IMR-90 (cell line): ENCODE measurements at regions not wholly inside any gene's neighbourhood (a gene's known extent, or its start where the extent isn't known, plus 50 kb on each side); places are given as distances from the start of the nearest gene placed in this dataset.

ENCODE experiments used
- ATAC-seq: fragments of 200-7000 bp; cut with Tn5 transposase; 2 replicates; pipeline ENCODE4 v1.9.1; 2020; ENCODE audit warnings: low read depth, mild to moderate bottlenecking, moderate library complexity
- BruUV-seq: library from RNA; stranded (reverse); fragments of 400-500 nt; replicated peaks from 2 replicates; lab custom pipeline; 2021; lab: Mats Ljungman, UMichigan
- CTCF ChIA-PET: fragments of 300-600 bp; formaldehyde crosslinking; extraction: SDS; loops from one replicate; lab custom pipeline; 2021; ENCODE audit warnings: antibody characterized with exemption; lab: Yijun Ruan, JAX
- POLR2A ChIA-PET: fragments of 300-600 bp; sonication (Branson Sonifier 250); formaldehyde crosslinking; loops from one replicate; lab custom pipeline; 2022; ENCODE audit warnings: antibody characterized with exemption; ENCODE audit not compliant: unreplicated experiment; lab: Charles Lee
- DNase-seq: peaks from one replicate; pipeline ENCODE4 v3.0.0; 2013
- H2AFZ ChIP-seq: replicated peaks from 2 replicates; pipeline ENCODE3; 2013; ENCODE audit warnings: low read length, mild to moderate bottlenecking; ENCODE audit not compliant: poor library complexity
- H2AK5ac ChIP-seq: 2 replicates; pipeline ENCODE4 v1.6.1; 2013; ENCODE audit warnings: low read depth, low read length, inconsistent platforms
- H2AK9ac ChIP-seq: replicated peaks from 2 replicates; pipeline ENCODE3; 2013; ENCODE audit warnings: mild to moderate bottlenecking, low read depth, low read length, moderate library complexity; ENCODE audit not compliant: poor library complexity
- H2BK120ac ChIP-seq: 2 replicates; pipeline ENCODE4 v1.6.1; 2013; ENCODE audit warnings: low read depth, low read length, inconsistent platforms
- H2BK15ac ChIP-seq: 3 replicates; pipeline ENCODE4 v1.6.1; 2013; ENCODE audit warnings: low read depth, low read length, inconsistent platforms
- H2BK20ac ChIP-seq: 2 replicates; pipeline ENCODE4 v1.6.1; 2013; ENCODE audit warnings: low read depth, mild to moderate bottlenecking, inconsistent platforms, low read length, moderate library complexity
- H2BK5ac ChIP-seq: 2 replicates; pipeline ENCODE4 v1.6.1; 2013; ENCODE audit warnings: mild to moderate bottlenecking, low read depth, low read length, inconsistent platforms; ENCODE audit not compliant: poor library complexity, severe bottlenecking
- H3K14ac ChIP-seq: replicated peaks from 2 replicates; pipeline ENCODE4 v1.6.1; 2013; ENCODE audit warnings: low read depth, low read length, inconsistent platforms
- H3K18ac ChIP-seq: 2 replicates; pipeline ENCODE4 v1.6.1; 2013; ENCODE audit warnings: low read depth, low read length, control low read depth
- H3K23ac ChIP-seq: 2 replicates; pipeline ENCODE4 v1.6.1; 2013; ENCODE audit warnings: low read depth, low read length, inconsistent platforms
- H3K27ac ChIP-seq: 2 replicates; pipeline ENCODE4 v1.5.1; 2013; ENCODE audit warnings: mild to moderate bottlenecking, control low read depth, low read length; ENCODE audit not compliant: insufficient read depth
- H3K27me3 ChIP-seq: 2 replicates; pipeline ENCODE4 v1.6.1; 2013; ENCODE audit warnings: low read length; ENCODE audit not compliant: control insufficient read depth, insufficient read depth
- H3K36me3 ChIP-seq: 2 replicates; pipeline ENCODE4 v1.6.1; 2013; ENCODE audit warnings: low read length, mixed read lengths; ENCODE audit not compliant: control insufficient read depth, insufficient read depth
- H3K4ac ChIP-seq: 2 replicates; pipeline ENCODE4 v1.6.1; 2013; ENCODE audit warnings: low read depth, low read length, inconsistent platforms
- H3K4me1 ChIP-seq: 2 replicates; pipeline ENCODE4 v1.6.1; 2013; ENCODE audit warnings: low read length, mixed read lengths; ENCODE audit not compliant: control insufficient read depth, insufficient read depth
- H3K4me2 ChIP-seq: 2 replicates; pipeline ENCODE4 v1.6.1; 2013; ENCODE audit warnings: low read depth, mild to moderate bottlenecking, control low read depth, low read length, moderate library complexity
- H3K4me3 ChIP-seq: 2 replicates; pipeline ENCODE4 v1.5.1; 2013; ENCODE audit warnings: low read depth, mild to moderate bottlenecking, control low read depth, low read length, moderate library complexity; ENCODE audit not compliant: insufficient read depth
- H3K56ac ChIP-seq: 2 replicates; pipeline ENCODE4 v1.6.1; 2013; ENCODE audit warnings: low read length, inconsistent platforms; ENCODE audit not compliant: insufficient read depth; ENCODE audit errors: extremely low read depth
- H3K79me1 ChIP-seq, 2 experiments: 2 replicates each; pipeline ENCODE4 v1.6.1; 2013; ENCODE audit warnings: low read length in 2 of 2, inconsistent platforms in 1 of 2, low read depth in 1 of 2
- H3K9ac ChIP-seq: 2 replicates; pipeline ENCODE4 v1.6.1; 2013; ENCODE audit warnings: low read depth, low read length, control low read depth
- H3K9me1 ChIP-seq: 2 replicates; pipeline ENCODE4 v1.6.1; 2013; ENCODE audit warnings: low read length, inconsistent platforms; ENCODE audit not compliant: insufficient read depth
- H3K9me3 ChIP-seq: 2 replicates; pipeline ENCODE4 v1.6.1; 2013; ENCODE audit warnings: low read length; ENCODE audit not compliant: control insufficient read depth, insufficient read depth
- H4K20me1 ChIP-seq: 2 replicates; pipeline ENCODE4 v1.6.1; 2013; ENCODE audit warnings: low read length, inconsistent platforms; ENCODE audit not compliant: insufficient read depth
- H4K5ac ChIP-seq: 2 replicates; pipeline ENCODE4 v1.6.1; 2013; ENCODE audit warnings: mild to moderate bottlenecking, low read depth, low read length, control low read depth
- H4K8ac ChIP-seq, 2 experiments: 2 replicates each; pipeline ENCODE4 v1.6.1; 2013; ENCODE audit warnings: low read depth in 2 of 2, low read length in 2 of 2, control low read depth in 1 of 2, inconsistent platforms in 1 of 2
- H4K91ac ChIP-seq: 2 replicates; pipeline ENCODE4 v1.6.1; 2013; ENCODE audit warnings: low read depth, low read length, inconsistent platforms; ENCODE audit not compliant: insufficient read depth
- CEBPB ChIP-seq: IDR thresholded peaks from 2 replicates; pipeline ENCODE4 v1.6.1; 2012; ENCODE audit warnings: low read depth, low read length, improper control_type of control experiment
- CHD1 ChIP-seq: IDR thresholded peaks from 2 replicates; pipeline ENCODE4 v1.6.1; 2012; ENCODE audit warnings: low read depth, low read length, improper control_type of control experiment
- CTCF ChIP-seq: conservative IDR thresholded peaks from 2 replicates; pipeline ENCODE4 v1.5.1; 2012; ENCODE audit warnings: mild to moderate bottlenecking, low read depth, low read length, improper control_type of control experiment
- ELK1 ChIP-seq: fragments of 150-350 bp; IDR thresholded peaks from 2 replicates; pipeline ENCODE4 v1.6.1; 2016; ENCODE audit warnings: low read depth, mild to moderate bottlenecking, low read length, moderate library complexity, borderline replicate concordance
- FOS ChIP-seq: fragments of 150-350 bp; IDR thresholded peaks from 2 replicates; pipeline ENCODE4 v1.6.1; 2016; ENCODE audit warnings: low read depth, low read length
- MAFK ChIP-seq: IDR thresholded peaks from 2 replicates; pipeline ENCODE4 v1.6.1; 2012; ENCODE audit warnings: low read depth, low read length, improper control_type of control experiment
- NFE2L2 ChIP-seq: fragments of 150-350 bp; IDR thresholded peaks from 2 replicates; pipeline ENCODE4 v1.6.1; 2016; ENCODE audit warnings: low read depth, mild to moderate bottlenecking, low read length
- POLR2A ChIP-seq: IDR thresholded peaks from 2 replicates; pipeline ENCODE4 v1.6.1; 2012; ENCODE audit warnings: mild to moderate bottlenecking, low read depth, low read length
- RAD21 ChIP-seq: IDR thresholded peaks from 2 replicates; pipeline ENCODE4 v1.6.1; 2012; ENCODE audit warnings: low read length, improper control_type of control experiment
- WGBS, 2 experiments: methylation state at CpG; one replicate each; pipeline versions ENCODE4 v1.1.5 to v1.1.7; 2013; ENCODE audit warnings: missing lambda C conversion rate in 2 of 2; ENCODE audit not compliant: insufficient read length in 1 of 2; ENCODE audit errors: extremely low coverage in 2 of 2; 5-methylcytosine and 5-hydroxymethylcytosine counted together
- dilution Hi-C: fragments of 300-500 bp; cut with HindIII; formaldehyde crosslinking; loops from one replicate; pipeline ENCODE4 v1.14.3; 2018; ENCODE audit warnings: low sequenced_read_pairs; ENCODE audit not compliant: unreplicated experiment
- in situ Hi-C: fragments of 300-500 bp; cut with MboI; formaldehyde crosslinking; loops from 3 replicates; pipeline ENCODE4 v1.14.3; 2019; ENCODE audit warnings: low sequenced_read_pairs, inconsistent platforms, mixed read lengths
- intact Hi-C: fragments of 100-400 bp; cut with micrococcal nuclease; formaldehyde crosslinking; loops from 2 replicates; pipeline ENCODE4 v1.10.0; 2022

GRCh38 chr6:169975701-169976100 lies 224.3 kb downstream of the ERMARD start:
- no peak overlapping the region for H2BK5ac ChIP-seq
- H4K91ac ChIP-seq, result no peak overlapping the region
- no peak overlapping the region for H2BK120ac ChIP-seq
- H2AFZ ChIP-seq, result no peak overlapping the region
- no peak for ATAC-seq
- no peak overlapping the region for H3K27ac ChIP-seq
- no peak for TF ChIP-seq CEBPB
- TF ChIP-seq POLR2A, result no peak
- no peak for TF ChIP-seq RAD21
- TF ChIP-seq CHD1, result no peak
- no peak for TF ChIP-seq FOS
- no peak for TF ChIP-seq MAFK
- no peak for TF ChIP-seq NFE2L2
- no peak for TF ChIP-seq CTCF
- no peak for TF ChIP-seq ELK1
- no peak overlapping the region for H3K9ac ChIP-seq
- no peak overlapping the region for H2BK15ac ChIP-seq
- peaks cover 36% of the 10 kb centered on the region for H3K9me3 ChIP-seq
- H4K8ac ChIP-seq, result no peak overlapping the region
- in situ Hi-C loops, result no loop called here
- no peaks in the 10 kb centered on the region for H3K36me3 ChIP-seq
- no peaks in the 10 kb centered on the region for H3K4me1 ChIP-seq
- H2BK20ac ChIP-seq, result no peak overlapping the region
- dilution Hi-C loops, result no loop called here
- no peaks in the 10 kb centered on the region for H3K79me1 ChIP-seq
- ChIA-PET CTCF (no interaction called here), POLR2A (no interaction called here)
- H3K14ac ChIP-seq, result no peak overlapping the region
- H2AK9ac ChIP-seq, result no peak overlapping the region
- no peak overlapping the region for H3K18ac ChIP-seq
- no peak overlapping the region for H2AK5ac ChIP-seq
- H3K56ac ChIP-seq, result no peak overlapping the region
- no peak overlapping the region for H4K5ac ChIP-seq
- intact Hi-C loops, result no loop called here
- H3K9me1 ChIP-seq, result no peaks in the 10 kb centered on the region
- no peak overlapping the region for H3K4ac ChIP-seq
- no TSS peak for BruUV-seq
- WGBS, 2 experiments, result 58% methylated on average over 7 of the region's 10 CpGs; no CpG with 5 or more reads in 1 of the 2 experiments
- H3K23ac ChIP-seq, result no peak overlapping the region
- no peak overlapping the region for H3K4me2 ChIP-seq
- no peaks in the 10 kb centered on the region for H3K27me3 ChIP-seq
- no peak for DNase-seq
- no peak overlapping the region for H3K4me3 ChIP-seq
- H4K20me1 ChIP-seq, result no peaks in the 10 kb centered on the region
